GM12874 (cell line): ENCODE measurements at regions not wholly inside any gene's neighbourhood (a gene's known extent, or its start where the extent isn't known, plus 50 kb on each side); places are given as distances from the start of the nearest gene placed in this dataset.

Source experiments
- CTCF ChIP-seq: IDR thresholded peaks from 2 replicates; pipeline ENCODE4 v1.5.1; 2011; ENCODE audit warnings: low read depth, mild to moderate bottlenecking, control low read depth, low read length, moderate library complexity; ENCODE audit not compliant: insufficient read depth

GRCh38 chr18:43888598-43888997, 611.3 kb upstream of the SYT4 start:
- no peak for TF ChIP-seq CTCF

GRCh38 chr18:43893001-43893637, 615.8 kb upstream of the SYT4 start:
- TF ChIP-seq CTCF, result no peak

GRCh38 chr18:43904209-43904837, 627.0 kb upstream of the SYT4 start:
- TF ChIP-seq CTCF, result no peak

- no peak for TF ChIP-seq CTCF
These were observed 636.7 kb upstream of the SYT4 start for GRCh38 chr18:43914018-43914417.

- no peak for TF ChIP-seq CTCF
These were observed 639.7 kb upstream of the SYT4 start for GRCh38 chr18:43916984-43917383.

- no peak for TF ChIP-seq CTCF
These were observed 640.2 kb upstream of the SYT4 start for GRCh38 chr18:43917520-43917919.

GRCh38 chr18:43919551-43919950, 642.3 kb upstream of the SYT4 start:
- no peak for TF ChIP-seq CTCF

- no peak for TF ChIP-seq CTCF
These were observed 654.1 kb upstream of the SYT4 start for GRCh38 chr18:43931439-43931838.
